SH-SY5Y (cell line): ENCODE measurements at regions not wholly inside any gene's neighbourhood (a gene's known extent, or its start where the extent isn't known, plus 50 kb on each side); places are given as distances from the start of the nearest gene placed in this dataset.

Source experiments
- GATA2 ChIP-seq: IDR thresholded peaks from 2 replicates; pipeline ENCODE4 v1.6.1; 2011; ENCODE audit warnings: mild to moderate bottlenecking, low read depth, low read length
- GATA3 ChIP-seq: IDR thresholded peaks from 2 replicates; pipeline ENCODE4 v1.6.1; 2011; ENCODE audit warnings: low read depth, mild to moderate bottlenecking, low read length, moderate library complexity

- TF ChIP-seq GATA2 (no peak), GATA3 (no peak)
These were observed 87.0 kb downstream of the ACTL7B start for GRCh38 chr9:108768744-108769143.
